ENCODE measurements at regions not wholly inside any gene's neighbourhood (a gene's known extent, or its start where the extent isn't known, plus 50 kb on each side); places are given as distances from the start of the nearest gene placed in this dataset.

DNA sequence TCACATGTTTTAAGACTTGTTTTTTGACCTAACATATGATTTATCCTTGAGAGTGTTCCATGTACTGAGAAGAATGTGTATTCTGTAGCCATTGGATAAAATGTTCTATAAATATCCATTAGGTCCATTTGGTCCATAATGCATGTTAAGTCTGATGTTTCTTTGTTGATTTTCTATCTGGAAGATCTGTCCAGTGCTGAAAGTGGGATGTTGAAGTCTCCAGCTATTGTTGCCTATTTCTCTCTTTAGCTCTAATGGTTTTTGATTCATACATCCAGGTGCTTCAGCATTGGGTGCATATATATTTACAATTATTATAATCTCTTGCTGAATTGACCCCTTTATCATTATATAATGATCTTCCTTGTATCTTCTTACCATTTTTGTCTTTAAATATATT is 451.1 kb downstream of the BRINP1 start:
- DNase-seq (ENCODE audit: low read depth in 1 of 2, low spot score in 1 of 2) (no peak), ATAC-seq (no peak), FAIRE-seq (no peak)
- TF ChIP-seq ZC3H11A (IDR thresholded peaks at IDR 0.05) = no peak
- no peak for TF ChIP-seq PHF8 (IDR thresholded peaks at IDR 0.05; ENCODE audit: borderline replicate concordance, low read depth)
- TF ChIP-seq, protein P1, sequence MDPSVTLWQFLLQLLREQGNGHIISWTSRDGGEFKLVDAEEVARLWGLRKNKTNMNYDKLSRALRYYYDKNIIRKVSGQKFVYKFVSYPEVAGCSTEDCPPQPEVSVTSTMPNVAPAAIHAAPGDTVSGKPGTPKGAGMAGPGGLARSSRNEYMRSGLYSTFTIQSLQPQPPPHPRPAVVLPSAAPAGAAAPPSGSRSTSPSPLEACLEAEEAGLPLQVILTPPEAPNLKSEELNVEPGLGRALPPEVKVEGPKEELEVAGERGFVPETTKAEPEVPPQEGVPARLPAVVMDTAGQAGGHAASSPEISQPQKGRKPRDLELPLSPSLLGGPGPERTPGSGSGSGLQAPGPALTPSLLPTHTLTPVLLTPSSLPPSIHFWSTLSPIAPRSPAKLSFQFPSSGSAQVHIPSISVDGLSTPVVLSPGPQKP (IDR thresholded peaks at IDR 0.05; ENCODE audit: low read depth, low read length) = no peak
- TF ChIP-seq EP300 (IDR thresholded peaks at IDR 0.05) = no peak
- TF ChIP-seq, protein P2, sequence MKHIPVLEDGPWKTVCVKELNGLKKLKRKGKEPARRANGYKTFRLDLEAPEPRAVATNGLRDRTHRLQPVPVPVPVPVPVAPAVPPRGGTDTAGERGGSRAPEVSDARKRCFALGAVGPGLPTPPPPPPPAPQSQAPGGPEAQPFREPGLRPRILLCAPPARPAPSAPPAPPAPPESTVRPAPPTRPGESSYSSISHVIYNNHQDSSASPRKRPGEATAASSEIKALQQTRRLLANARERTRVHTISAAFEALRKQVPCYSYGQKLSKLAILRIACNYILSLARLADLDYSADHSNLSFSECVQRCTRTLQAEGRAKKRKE (CRISPR knock-in tag; IDR thresholded peaks at IDR 0.05; ENCODE audit: low read depth) = no peak
- no peak for TF ChIP-seq NPAS2 (CRISPR knock-in tag; IDR thresholded peaks at IDR 0.05; ENCODE audit: borderline replicate concordance)
- no peak for TF ChIP-seq CBX2 (IDR thresholded peaks at IDR 0.05; ENCODE audit: borderline replicate concordance, low read depth)
- TF ChIP-seq, protein P3, sequence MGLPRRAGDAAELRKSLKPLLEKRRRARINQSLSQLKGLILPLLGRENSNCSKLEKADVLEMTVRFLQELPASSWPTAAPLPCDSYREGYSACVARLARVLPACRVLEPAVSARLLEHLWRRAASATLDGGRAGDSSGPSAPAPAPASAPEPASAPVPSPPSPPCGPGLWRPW (IDR thresholded peaks at IDR 0.05) = no peak
- TF ChIP-seq HEYL (CRISPR knock-in tag; IDR thresholded peaks at IDR 0.05) = no peak
- no peak for TF ChIP-seq JUN (IDR thresholded peaks at IDR 0.05)
- TF ChIP-seq CEBPB (IDR thresholded peaks at IDR 0.05) = no peak
- TF ChIP-seq TFCP2L1 (CRISPR knock-in tag; IDR thresholded peaks at IDR 0.05) = no peak
- TF ChIP-seq KDM5A (IDR thresholded peaks at IDR 0.05) = no peak
- TF ChIP-seq, protein P4, sequence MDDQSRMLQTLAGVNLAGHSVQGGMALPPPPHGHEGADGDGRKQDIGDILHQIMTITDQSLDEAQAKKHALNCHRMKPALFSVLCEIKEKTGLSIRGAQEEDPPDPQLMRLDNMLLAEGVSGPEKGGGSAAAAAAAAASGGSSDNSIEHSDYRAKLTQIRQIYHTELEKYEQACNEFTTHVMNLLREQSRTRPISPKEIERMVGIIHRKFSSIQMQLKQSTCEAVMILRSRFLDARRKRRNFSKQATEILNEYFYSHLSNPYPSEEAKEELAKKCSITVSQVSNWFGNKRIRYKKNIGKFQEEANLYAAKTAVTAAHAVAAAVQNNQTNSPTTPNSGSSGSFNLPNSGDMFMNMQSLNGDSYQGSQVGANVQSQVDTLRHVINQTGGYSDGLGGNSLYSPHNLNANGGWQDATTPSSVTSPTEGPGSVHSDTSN (IDR thresholded peaks at IDR 0.05) = no peak
- no peak for TF ChIP-seq EHF (CRISPR knock-in tag; IDR thresholded peaks at IDR 0.05)
- TF ChIP-seq GATA3 (IDR thresholded peaks at IDR 0.05; ENCODE audit: borderline replicate concordance) = no peak
- TF ChIP-seq MAFK (IDR thresholded peaks at IDR 0.05; ENCODE audit: partially characterized antibody) = no peak
- no peak for TF ChIP-seq FOSB (CRISPR knock-in tag; IDR thresholded peaks at IDR 0.05)
- no peak for TF ChIP-seq SREBF2 (IDR thresholded peaks at IDR 0.05)
- CTCF ChIA-PET = no interaction called here
- Histone ChIP-seq H3K4me1 (no peaks in the 10 kb centered on the region), H3K27ac (no peak overlapping the region), H3K9me3 (peaks cover 3% of the 10 kb centered on the region; the same call in 1 of the 3 replicates), H3K4me2 (no peak overlapping the region), H3K4me3 (no peak overlapping the region)
- POLR2A ChIA-PET = no interaction called here

DNA sequence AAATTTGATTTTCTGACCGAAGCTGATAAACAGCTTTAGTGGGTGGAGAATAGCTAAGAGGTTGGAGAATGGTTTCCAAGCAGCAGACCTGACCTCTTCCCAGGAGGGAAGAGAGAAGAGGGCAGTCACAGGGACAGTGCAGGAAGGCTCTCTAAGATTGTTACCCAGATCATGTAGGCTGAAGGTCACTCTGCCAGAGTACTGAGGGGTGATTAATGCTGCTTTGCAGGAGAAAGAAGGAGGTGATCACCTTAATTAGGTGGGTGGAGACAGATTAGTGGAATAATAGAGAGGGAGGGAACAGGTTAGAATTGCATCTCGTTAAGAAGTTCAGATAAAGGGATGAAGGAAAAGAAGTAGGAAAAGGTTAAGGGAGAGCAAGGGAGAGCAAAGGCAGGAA is 440.5 kb downstream of the BRINP1 start:
- POLR2A ChIA-PET = no interaction called here

More for the DNA sequence above, 440.5 kb downstream of the BRINP1 start:
- TF ChIP-seq ZC3H11A (IDR thresholded peaks at IDR 0.05) = no peak
- TF ChIP-seq EHF (CRISPR knock-in tag; IDR thresholded peaks at IDR 0.05) = no peak
- no peak for TF ChIP-seq GATA3 (IDR thresholded peaks at IDR 0.05; ENCODE audit: borderline replicate concordance)
- TF ChIP-seq MAZ (IDR thresholded peaks at IDR 0.05; ENCODE audit: borderline replicate concordance, low read depth, low read length) = no peak
- TF ChIP-seq, protein P5, sequence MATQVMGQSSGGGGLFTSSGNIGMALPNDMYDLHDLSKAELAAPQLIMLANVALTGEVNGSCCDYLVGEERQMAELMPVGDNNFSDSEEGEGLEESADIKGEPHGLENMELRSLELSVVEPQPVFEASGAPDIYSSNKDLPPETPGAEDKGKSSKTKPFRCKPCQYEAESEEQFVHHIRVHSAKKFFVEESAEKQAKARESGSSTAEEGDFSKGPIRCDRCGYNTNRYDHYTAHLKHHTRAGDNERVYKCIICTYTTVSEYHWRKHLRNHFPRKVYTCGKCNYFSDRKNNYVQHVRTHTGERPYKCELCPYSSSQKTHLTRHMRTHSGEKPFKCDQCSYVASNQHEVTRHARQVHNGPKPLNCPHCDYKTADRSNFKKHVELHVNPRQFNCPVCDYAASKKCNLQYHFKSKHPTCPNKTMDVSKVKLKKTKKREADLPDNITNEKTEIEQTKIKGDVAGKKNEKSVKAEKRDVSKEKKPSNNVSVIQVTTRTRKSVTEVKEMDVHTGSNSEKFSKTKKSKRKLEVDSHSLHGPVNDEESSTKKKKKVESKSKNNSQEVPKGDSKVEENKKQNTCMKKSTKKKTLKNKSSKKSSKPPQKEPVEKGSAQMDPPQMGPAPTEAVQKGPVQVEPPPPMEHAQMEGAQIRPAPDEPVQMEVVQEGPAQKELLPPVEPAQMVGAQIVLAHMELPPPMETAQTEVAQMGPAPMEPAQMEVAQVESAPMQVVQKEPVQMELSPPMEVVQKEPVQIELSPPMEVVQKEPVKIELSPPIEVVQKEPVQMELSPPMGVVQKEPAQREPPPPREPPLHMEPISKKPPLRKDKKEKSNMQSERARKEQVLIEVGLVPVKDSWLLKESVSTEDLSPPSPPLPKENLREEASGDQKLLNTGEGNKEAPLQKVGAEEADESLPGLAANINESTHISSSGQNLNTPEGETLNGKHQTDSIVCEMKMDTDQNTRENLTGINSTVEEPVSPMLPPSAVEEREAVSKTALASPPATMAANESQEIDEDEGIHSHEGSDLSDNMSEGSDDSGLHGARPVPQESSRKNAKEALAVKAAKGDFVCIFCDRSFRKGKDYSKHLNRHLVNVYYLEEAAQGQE (IDR thresholded peaks at IDR 0.05) = no peak
- FAIRE-seq (no peak), ATAC-seq (no peak), DNase-seq (ENCODE audit: low read depth in 1 of 2, low spot score in 1 of 2) (no peak)
- CTCF ChIA-PET = interaction anchor here (0.6 kb wide), 1 partner anchor 256 kb away, joined by 3 read pairs; no protein-coding TSS in a partner anchor
- Histone ChIP-seq H3K4me3 (no peak overlapping the region), H3K4me1 (no peaks in the 10 kb centered on the region), H3K9me3 (no peaks in the 10 kb centered on the region), H3K27ac (no peak overlapping the region), H3K4me2 (no peak overlapping the region)
- WGBS (ENCODE audit: missing lambda C conversion rate) = 1% methylated on average over 2 of the region's 2 CpGs

Data from A549 (cell line).